HepG2 (cell line): ENCODE measurements at regions not wholly inside any gene's neighbourhood (a gene's known extent, or its start where the extent isn't known, plus 50 kb on each side); places are given as distances from the start of the nearest gene placed in this dataset.
"Not testable (repeated sequence)": the region's sequence is repeated elsewhere in the genome, so short reads cannot be mapped to it uniquely, and the experiment has no call there.

Source experiments
- SRSF9 ChIP-seq: fragments of 200-400 bp; formaldehyde crosslinking; IDR thresholded peaks from 2 replicates; pipeline ENCODE4 v1.6.1; 2018; ENCODE audit warnings: borderline replicate concordance, mild to moderate bottlenecking, low read depth, low read length; ENCODE audit not compliant: insufficient read depth, poor library complexity, severe bottlenecking
- ZNF704 ChIP-seq: sonication (generic); formaldehyde crosslinking; IDR thresholded peaks from 2 replicates; pipeline ENCODE4 v1.8.1; 2023; ENCODE audit warnings: mild to moderate bottlenecking, inconsistent platforms, moderate library complexity, missing genetic modification reagents, borderline replicate concordance

DNA sequence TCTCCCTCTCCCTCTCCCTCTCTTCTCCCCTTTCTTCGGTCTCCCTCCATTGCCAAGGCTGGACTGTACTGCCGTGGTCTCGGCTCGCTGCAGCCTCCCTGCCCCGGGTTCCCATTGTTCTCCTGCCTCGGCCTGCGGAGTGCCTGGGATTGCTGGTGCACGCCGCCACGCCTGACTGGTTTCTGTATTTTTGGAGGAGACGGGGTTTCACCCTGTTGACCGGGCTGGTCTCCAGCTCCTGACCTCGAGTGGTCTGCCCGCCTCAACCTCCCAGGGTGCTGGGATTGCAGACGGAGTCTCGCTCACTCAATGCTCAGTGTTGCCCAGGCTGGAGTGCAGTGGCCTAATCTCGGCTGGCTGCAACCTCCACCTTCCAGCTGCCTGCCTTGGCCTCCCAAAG, 59.0 kb upstream of the PARP8 start:
- TF ChIP-seq ZNF704 (CRISPR knock-in tag); SRSF9: not testable (repeated sequence)
